ENCODE measurements at regions not wholly inside any gene's neighbourhood (a gene's known extent, or its start where the extent isn't known, plus 50 kb on each side); places are given as distances from the start of the nearest gene placed in this dataset.
"Not testable (repeated sequence)": the region's sequence is repeated elsewhere in the genome, so short reads cannot be mapped to it uniquely, and the experiment has no call there.

- DNase-seq (ENCODE audit: low read depth), result no peak
- TF ChIP-seq CTCF (IDR thresholded peaks at IDR 0.05; ENCODE audit: insufficient read depth, low read depth, low read length, missing control alignments), result no peak
- no peak overlapping the region for H3K4me3 ChIP-seq (ENCODE audit: low read length)
Observed at GRCh38 chr6:168994956-168995355, 258.7 kb downstream of the THBS2 start.

- DNase-seq (ENCODE audit: low read depth), result no peak
- no peak overlapping the region for H3K4me3 ChIP-seq (ENCODE audit: low read length)
- no peak for TF ChIP-seq CTCF (IDR thresholded peaks at IDR 0.05; ENCODE audit: insufficient read depth, low read depth, low read length, missing control alignments)
Observed at GRCh38 chr6:168992446-168993144, 261.1 kb downstream of the THBS2 start.

- H3K4me3 ChIP-seq (ENCODE audit: low read length); DNase-seq (ENCODE audit: low read depth): not testable (repeated sequence)
Observed at GRCh38 chr6:168991695-168992094, 262.0 kb downstream of the THBS2 start.

GRCh38 chr6:168990019-168990751, 263.5 kb downstream of the THBS2 start:
- no peak overlapping the region for H3K4me3 ChIP-seq (ENCODE audit: low read length)
- DNase-seq (ENCODE audit: low read depth), result no peak

GRCh38 chr6:168989421-168989820, 264.2 kb downstream of the THBS2 start:
- no peak for DNase-seq (ENCODE audit: low read depth)
- no peak for TF ChIP-seq CTCF (IDR thresholded peaks at IDR 0.05; ENCODE audit: insufficient read depth, low read depth, low read length, missing control alignments)
- no peak overlapping the region for H3K4me3 ChIP-seq (ENCODE audit: low read length)

More at GRCh38 chr6:168990019-168990751, 263.5 kb downstream of the THBS2 start:
- no peak for TF ChIP-seq CTCF (IDR thresholded peaks at IDR 0.05; ENCODE audit: insufficient read depth, low read depth, low read length, missing control alignments)

- DNase-seq (ENCODE audit: low read depth), result no peak
- H3K4me3 ChIP-seq (ENCODE audit: low read length), result no peak overlapping the region
- TF ChIP-seq CTCF (IDR thresholded peaks at IDR 0.05; ENCODE audit: insufficient read depth, low read depth, low read length, missing control alignments), result no peak
Observed at GRCh38 chr6:168988801-168989200, 264.8 kb downstream of the THBS2 start.

GRCh38 chr6:168988280-168988679, 265.4 kb downstream of the THBS2 start:
- DNase-seq (ENCODE audit: low read depth), result no peak
- no peak overlapping the region for H3K4me3 ChIP-seq (ENCODE audit: low read length)
- TF ChIP-seq CTCF (IDR thresholded peaks at IDR 0.05; ENCODE audit: insufficient read depth, low read depth, low read length, missing control alignments), result no peak

Measured in epithelial cell of esophagus (primary cell).